Adrenal gland (tissue), 9 donors: ENCODE measurements at regions not wholly inside any gene's neighbourhood (a gene's known extent, or its start where the extent isn't known, plus 50 kb on each side); places are given as distances from the start of the nearest gene placed in this dataset.
"Not testable (repeated sequence)": the region's sequence is repeated elsewhere in the genome, so short reads cannot be mapped to it uniquely, and the experiment has no call there.

ENCODE experiments used
- DNase-seq, 7 donors: peaks; one replicate each; pipeline ENCODE4 v3.0.0-alpha.2; 2019 to 2020
- H3K27ac ChIP-seq, 5 donors: fragments of 200-600 bp; sonication (generic) in 4 of 5; 1 replicate in 3 of 5; 2 replicates in 2 of 5; pipeline versions ENCODE4 v1.5.1 to v1.8.0; 2016 to 2020; ENCODE audit warnings: mild to moderate bottlenecking in 1 of 5
- H3K27me3 ChIP-seq: fragments of 200-600 bp; 2 replicates; pipeline ENCODE4 v1.8.0; 2021
- H3K36me3 ChIP-seq, 2 donors: fragments of 200-600 bp; replicated peaks in 1 of 2; 1 replicate in 1 of 2; 2 replicates in 1 of 2; pipeline versions ENCODE4 v1.5.1 to v1.8.0; 2018 to 2022
- H3K4me1 ChIP-seq, 2 donors: fragments of 200-600 bp; replicated peaks in 1 of 2; 1 replicate in 1 of 2; 2 replicates in 1 of 2; pipeline versions ENCODE4 v1.5.1 to v1.8.0; 2018 to 2021
- H3K4me3 ChIP-seq, 4 donors: fragments of 200-600 bp; sonication (generic) in 3 of 4; one replicate each; pipeline ENCODE4 v1.5.1; 2016 to 2018
- H3K9me3 ChIP-seq, 3 donors: fragments of 200-600 bp; sonication (generic) in 1 of 3; replicated peaks in 1 of 3; 1 replicate in 2 of 3; 2 replicates in 1 of 3; pipeline versions ENCODE4 v1.5.1 to v1.8.0; 2016 to 2021
- POLR2A ChIP-seq, 2 donors: fragments of 450-650 bp; IDR thresholded peaks; one replicate each; pipeline ENCODE4 v1.6.1; 2017; ENCODE audit warnings: antibody characterized with exemption in 2 of 2, mild to moderate bottlenecking in 2 of 2, moderate library complexity in 1 of 2
- WGBS, 4 donors: extraction: QIAGEN DNeasy Blood & Tissue Kit in 2 of 4; methylation state at CpG; one replicate each; pipeline versions ENCODE4 v1.1.5 to v1.1.7; 2013 to 2017; 5-methylcytosine and 5-hydroxymethylcytosine counted together
- intact Hi-C, 2 donors: fragments of 100-400 bp; cut with DNase I; formaldehyde crosslinking; loops; one replicate each; pipeline versions ENCODE4 v1.14.1 to v1.15.0; 2022 to 2023
- TF ChIP-seq, protein P1 (sequence below), 6 experiments: fragments of 450-650 bp in 4 of 6; fragments of 200-600 bp in 2 of 6; sonication (generic) in 1 of 6; IDR thresholded peaks; 1 replicate in 5 of 6; 2 replicates in 1 of 6; pipeline versions ENCODE4 v1.5.1 to v1.8.0; 2016 to 2021; ENCODE audit warnings: antibody characterized with exemption in 6 of 6, mild to moderate bottlenecking in 2 of 6, moderate library complexity in 1 of 6
- donor health status: healthy with polysubstance abuse.
- donor health status: Bipolar disorder and iron deficiency.
- donor health status: DM: yes; HTN: yes; CAD: no.
- donor health status: DM: no; HTN: no; CAD: no.
- donor health status: DM: no; HTN: no; CAD: no.

DNA sequence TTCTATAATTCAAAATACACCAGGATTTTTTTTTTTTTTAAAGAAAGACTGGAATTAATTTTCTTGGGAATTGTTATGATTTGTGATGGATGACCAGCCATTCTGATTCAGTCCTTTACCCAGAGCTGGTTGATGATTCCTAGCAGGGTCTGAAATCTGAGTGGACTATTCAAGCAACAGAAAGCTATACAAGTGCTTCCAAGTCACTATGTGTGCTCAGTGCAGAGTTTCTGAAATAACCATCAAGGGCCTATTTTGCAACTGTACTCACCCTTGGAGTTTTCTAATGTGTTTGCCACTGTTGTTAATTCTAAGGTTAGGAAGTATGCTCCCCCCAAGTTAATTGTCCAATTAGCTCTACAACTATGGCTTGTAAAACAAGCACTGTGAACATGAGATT lies 137.7 kb upstream of the RAPGEF2 start:
- H3K4me1 ChIP-seq: no peaks in the 10 kb centered on the region
- TF ChIP-seq POLR2A (IDR thresholded peaks at IDR 0.05): no peak
- TF ChIP-seq, protein P1, sequence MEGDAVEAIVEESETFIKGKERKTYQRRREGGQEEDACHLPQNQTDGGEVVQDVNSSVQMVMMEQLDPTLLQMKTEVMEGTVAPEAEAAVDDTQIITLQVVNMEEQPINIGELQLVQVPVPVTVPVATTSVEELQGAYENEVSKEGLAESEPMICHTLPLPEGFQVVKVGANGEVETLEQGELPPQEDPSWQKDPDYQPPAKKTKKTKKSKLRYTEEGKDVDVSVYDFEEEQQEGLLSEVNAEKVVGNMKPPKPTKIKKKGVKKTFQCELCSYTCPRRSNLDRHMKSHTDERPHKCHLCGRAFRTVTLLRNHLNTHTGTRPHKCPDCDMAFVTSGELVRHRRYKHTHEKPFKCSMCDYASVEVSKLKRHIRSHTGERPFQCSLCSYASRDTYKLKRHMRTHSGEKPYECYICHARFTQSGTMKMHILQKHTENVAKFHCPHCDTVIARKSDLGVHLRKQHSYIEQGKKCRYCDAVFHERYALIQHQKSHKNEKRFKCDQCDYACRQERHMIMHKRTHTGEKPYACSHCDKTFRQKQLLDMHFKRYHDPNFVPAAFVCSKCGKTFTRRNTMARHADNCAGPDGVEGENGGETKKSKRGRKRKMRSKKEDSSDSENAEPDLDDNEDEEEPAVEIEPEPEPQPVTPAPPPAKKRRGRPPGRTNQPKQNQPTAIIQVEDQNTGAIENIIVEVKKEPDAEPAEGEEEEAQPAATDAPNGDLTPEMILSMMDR (IDR thresholded peaks at IDR 0.05): no peak
- no peak overlapping the region for H3K27ac ChIP-seq
- no peak for DNase-seq
- H3K4me3 ChIP-seq: no peak overlapping the region
- H3K36me3 ChIP-seq: no peaks in the 10 kb centered on the region
- no peaks in the 10 kb centered on the region for H3K27me3 ChIP-seq
- intact Hi-C loops: no loop called here
- H3K9me3 ChIP-seq: peaks cover 0 to 7% (median 0%) of the 10 kb centered on the region in 3 donors

DNA sequence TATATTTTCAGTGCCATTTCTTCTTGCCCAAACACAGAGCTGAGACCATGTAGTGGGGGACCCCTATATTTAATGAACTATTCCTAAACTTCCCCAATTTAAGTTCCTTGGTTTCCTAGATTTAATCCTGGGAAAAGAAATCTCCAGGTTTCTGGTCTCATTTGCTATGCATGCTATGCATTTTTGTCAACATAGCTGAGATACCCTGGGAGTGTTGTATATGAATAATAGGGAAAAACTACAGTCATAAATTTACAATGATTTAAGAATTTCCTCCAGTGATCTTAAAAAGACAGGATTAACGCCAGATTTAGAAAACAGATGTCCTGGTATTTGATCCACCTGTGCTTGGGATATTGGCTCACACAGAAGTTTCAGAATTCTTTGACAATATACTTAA lies 136.8 kb upstream of the RAPGEF2 start:
- intact Hi-C loops: no loop called here
- Histone ChIP-seq H3K36me3 (no peaks in the 10 kb centered on the region), H3K4me3 (no peak overlapping the region), H3K27me3 (no peaks in the 10 kb centered on the region), H3K4me1 (no peaks in the 10 kb centered on the region), H3K27ac (no peak overlapping the region), H3K9me3 (peaks cover 0 to 7% (median 0%) of the 10 kb centered on the region in 3 donors)
- 63 to 94% (median 74%) methylated on average over 1 of the region's 1 CpG for WGBS, 4 donors
- TF ChIP-seq POLR2A (IDR thresholded peaks at IDR 0.05): no peak
- TF ChIP-seq, protein P1 (IDR thresholded peaks at IDR 0.05): no peak
- DNase-seq: no peak

DNA sequence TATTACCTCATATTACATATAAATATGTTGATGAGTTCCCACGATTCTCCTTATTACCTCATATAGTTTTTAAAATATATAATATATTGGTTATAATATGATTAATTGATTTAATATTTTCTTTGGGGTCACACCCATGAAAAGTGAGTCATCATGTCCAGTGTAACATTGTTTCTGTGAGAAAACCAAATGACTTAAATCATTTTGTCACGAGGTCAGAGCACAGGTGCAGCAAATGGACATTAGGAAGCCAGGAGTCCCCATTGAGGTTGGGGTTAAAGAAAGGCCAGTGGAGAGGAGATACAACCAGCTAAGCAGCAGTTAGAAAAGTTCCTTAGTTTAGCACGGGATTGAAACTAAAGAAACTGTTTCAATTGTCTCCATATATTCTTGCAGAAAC lies 133.9 kb upstream of the RAPGEF2 start:
- 68 to 77% (median 71%) methylated on average over 3 of the region's 3 CpGs for WGBS, 4 donors
- no peaks in the 10 kb centered on the region for H3K36me3 ChIP-seq
- DNase-seq: no peak
- TF ChIP-seq, protein P1 (IDR thresholded peaks at IDR 0.05): no peak
- TF ChIP-seq POLR2A (IDR thresholded peaks at IDR 0.05): no peak
- H3K4me3 ChIP-seq: no peak overlapping the region
- no peaks in the 10 kb centered on the region for H3K4me1 ChIP-seq
- no peaks in the 10 kb centered on the region for H3K27me3 ChIP-seq
- H3K9me3 ChIP-seq: no peaks in the 10 kb centered on the region
- intact Hi-C loops: no loop called here
- no peak overlapping the region for H3K27ac ChIP-seq

DNA sequence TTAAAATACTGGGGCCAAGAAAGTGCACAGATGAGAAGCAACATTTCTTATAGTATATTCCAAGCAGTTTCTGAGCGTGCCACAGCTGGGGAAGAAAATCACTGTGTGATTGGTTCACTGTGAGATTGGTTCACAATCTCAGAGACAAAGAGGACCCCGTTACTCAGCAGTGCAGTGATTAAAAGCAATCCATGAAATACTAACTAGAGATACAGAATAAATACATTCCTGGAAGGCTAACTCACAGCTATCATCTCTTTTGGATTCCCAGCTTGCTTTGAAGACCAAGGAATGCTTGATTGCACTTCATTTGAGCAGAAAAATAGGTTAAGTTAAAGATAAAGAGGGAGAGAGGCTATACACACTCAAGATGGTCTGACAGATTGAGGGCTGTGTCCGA lies 132.1 kb upstream of the RAPGEF2 start:
- 59 to 90% (median 66%) methylated on average over 3 of the region's 3 CpGs for WGBS, 4 donors
- Histone ChIP-seq H3K4me1 (no peaks in the 10 kb centered on the region), H3K27me3 (no peaks in the 10 kb centered on the region), H3K27ac (no peak overlapping the region), H3K9me3 (no peaks in the 10 kb centered on the region), H3K4me3 (no peak overlapping the region), H3K36me3 (no peaks in the 10 kb centered on the region)
- no peak for DNase-seq
- intact Hi-C loops: no loop called here
- TF ChIP-seq, protein P1 (IDR thresholded peaks at IDR 0.05): no peak
- TF ChIP-seq POLR2A (IDR thresholded peaks at IDR 0.05): no peak

DNA sequence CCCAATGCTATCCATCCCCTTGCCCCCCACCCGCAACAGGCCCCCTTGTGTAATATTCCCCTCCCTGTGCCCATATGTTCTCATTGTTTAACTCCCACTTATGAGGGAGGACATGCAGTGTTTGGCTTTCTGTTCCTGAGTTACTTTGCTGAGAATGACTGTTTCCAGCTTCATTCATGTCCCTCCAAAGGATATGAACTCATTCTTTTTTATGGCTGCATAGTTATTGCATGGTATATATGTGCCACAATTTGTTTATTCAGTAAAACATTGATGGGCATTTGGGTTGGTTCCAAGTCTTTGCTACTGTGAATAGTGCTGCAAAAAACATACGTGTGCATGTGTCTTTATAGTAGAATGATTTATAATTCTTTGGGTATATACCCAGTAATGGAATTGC lies 128.4 kb upstream of the RAPGEF2 start:
- intact Hi-C loops, H3K9me3 ChIP-seq, H3K36me3 ChIP-seq, H3K27ac ChIP-seq, H3K27me3 ChIP-seq, H3K4me1 ChIP-seq, DNase-seq, H3K4me3 ChIP-seq: not testable (repeated sequence)
- WGBS, 4 donors: 71 to 86% (median 84%) methylated on average over 2 of the region's 2 CpGs

DNA sequence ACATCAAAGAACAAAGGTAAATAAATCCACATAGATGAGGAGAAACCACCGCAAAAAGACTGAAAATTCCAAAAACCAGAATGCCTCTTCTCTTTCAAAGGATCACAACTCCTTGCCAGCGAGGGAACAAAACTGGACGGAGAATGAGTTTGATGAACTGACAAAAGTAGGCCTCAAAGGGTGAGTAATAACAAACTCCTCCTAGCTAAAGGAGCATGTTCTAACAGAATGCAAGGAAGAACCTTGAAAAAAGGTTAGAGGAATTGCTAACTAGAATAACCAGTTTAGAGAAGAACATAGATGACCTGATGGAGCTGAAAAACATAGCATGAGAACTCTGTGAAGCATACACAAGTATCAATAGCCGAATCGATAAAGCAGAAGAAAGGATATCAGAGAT lies 122.2 kb upstream of the RAPGEF2 start:
- DNase-seq, H3K27me3 ChIP-seq, H3K4me1 ChIP-seq, H3K4me3 ChIP-seq, H3K27ac ChIP-seq, H3K36me3 ChIP-seq, H3K9me3 ChIP-seq, intact Hi-C loops: not testable (repeated sequence)
- WGBS, 4 donors: 91 to 95% (median 94%) methylated on average over 5 of the region's 5 CpGs
